ENCODE measurements at regions not wholly inside any gene's neighbourhood (a gene's known extent, or its start where the extent isn't known, plus 50 kb on each side); places are given as distances from the start of the nearest gene placed in this dataset.

GRCh38 chr4:24209131-24209530 lies 319.3 kb upstream of the PPARGC1A start:
- no peak for TF ChIP-seq POLR2A (IDR thresholded peaks at IDR 0.05; ENCODE audit: low read length)
- no peak for TF ChIP-seq MAZ (IDR thresholded peaks at IDR 0.05; ENCODE audit: borderline replicate concordance, low read depth, low read length)
- no peak for TF ChIP-seq CTCF (IDR thresholded peaks at IDR 0.05)
- no peak for TF ChIP-seq NR3C1 (IDR thresholded peaks at IDR 0.05)
- no peak for TF ChIP-seq MAX (IDR thresholded peaks at IDR 0.05)
- TF ChIP-seq REST (IDR thresholded peaks at IDR 0.05) = no peak
- no peak for TF ChIP-seq CBX8 (IDR thresholded peaks at IDR 0.05)
- TF ChIP-seq NFE2L2 (conservative IDR thresholded peaks at IDR 0.05; ENCODE audit: low read length) = no peak
- TF ChIP-seq MYC (IDR thresholded peaks at IDR 0.05; ENCODE audit: borderline replicate concordance, low read length) = no peak
- TF ChIP-seq ELK1 (IDR thresholded peaks at IDR 0.05; ENCODE audit: low read depth, low read length) = no peak

All from A549 (cell line).